ENCODE measurements at regions not wholly inside any gene's neighbourhood (a gene's known extent, or its start where the extent isn't known, plus 50 kb on each side); places are given as distances from the start of the nearest gene placed in this dataset.

DNA sequence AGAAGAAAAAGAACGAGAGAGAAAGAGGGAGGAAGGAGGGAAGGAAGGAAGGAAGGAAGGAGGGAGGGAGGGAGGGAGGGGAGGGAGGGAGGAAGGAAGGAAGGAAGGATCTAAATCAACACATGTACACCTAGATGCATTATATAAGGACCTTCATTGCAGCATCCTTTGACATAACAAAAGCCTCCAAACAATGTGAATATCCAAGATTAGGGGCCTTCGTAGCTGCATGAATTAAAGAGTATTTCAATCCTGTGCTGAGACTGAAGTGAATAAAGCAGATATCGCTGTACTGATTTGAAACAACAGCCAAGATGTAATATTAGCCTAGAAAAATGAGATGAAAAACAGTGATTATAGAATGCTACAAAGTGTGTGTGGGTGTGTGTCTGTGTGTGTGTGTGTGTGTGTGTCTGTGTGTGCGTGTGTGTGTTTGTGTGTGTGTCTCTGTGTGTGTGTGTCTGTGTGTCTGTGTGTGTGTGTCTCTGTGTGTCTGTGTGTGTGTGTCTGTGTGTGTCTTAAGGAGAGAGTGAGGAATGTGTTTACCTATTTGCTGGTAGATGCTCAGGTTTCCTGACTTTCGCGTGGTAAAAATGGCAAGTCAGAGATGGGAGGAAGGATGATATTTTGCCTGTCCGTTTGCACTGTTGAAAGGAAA, 129.0 kb upstream of the PTPN1 start:
- Histone ChIP-seq H3K27ac (no peak overlapping the region), H3K9me3 (ENCODE audit: severe bottlenecking) (no peaks in the 10 kb centered on the region), H3K4me3 (ENCODE audit: low read depth, low read length) (no peak overlapping the region), H3K27me3 (ENCODE audit: insufficient read depth, low read depth, severe bottlenecking) (no peaks in the 10 kb centered on the region), H3K36me3 (no peaks in the 10 kb centered on the region)
- no peak for DNase-seq
- TF ChIP-seq, protein P1, sequence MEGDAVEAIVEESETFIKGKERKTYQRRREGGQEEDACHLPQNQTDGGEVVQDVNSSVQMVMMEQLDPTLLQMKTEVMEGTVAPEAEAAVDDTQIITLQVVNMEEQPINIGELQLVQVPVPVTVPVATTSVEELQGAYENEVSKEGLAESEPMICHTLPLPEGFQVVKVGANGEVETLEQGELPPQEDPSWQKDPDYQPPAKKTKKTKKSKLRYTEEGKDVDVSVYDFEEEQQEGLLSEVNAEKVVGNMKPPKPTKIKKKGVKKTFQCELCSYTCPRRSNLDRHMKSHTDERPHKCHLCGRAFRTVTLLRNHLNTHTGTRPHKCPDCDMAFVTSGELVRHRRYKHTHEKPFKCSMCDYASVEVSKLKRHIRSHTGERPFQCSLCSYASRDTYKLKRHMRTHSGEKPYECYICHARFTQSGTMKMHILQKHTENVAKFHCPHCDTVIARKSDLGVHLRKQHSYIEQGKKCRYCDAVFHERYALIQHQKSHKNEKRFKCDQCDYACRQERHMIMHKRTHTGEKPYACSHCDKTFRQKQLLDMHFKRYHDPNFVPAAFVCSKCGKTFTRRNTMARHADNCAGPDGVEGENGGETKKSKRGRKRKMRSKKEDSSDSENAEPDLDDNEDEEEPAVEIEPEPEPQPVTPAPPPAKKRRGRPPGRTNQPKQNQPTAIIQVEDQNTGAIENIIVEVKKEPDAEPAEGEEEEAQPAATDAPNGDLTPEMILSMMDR (IDR thresholded peaks at IDR 0.05; ENCODE audit: low read depth, low read length), result no peak

DNA sequence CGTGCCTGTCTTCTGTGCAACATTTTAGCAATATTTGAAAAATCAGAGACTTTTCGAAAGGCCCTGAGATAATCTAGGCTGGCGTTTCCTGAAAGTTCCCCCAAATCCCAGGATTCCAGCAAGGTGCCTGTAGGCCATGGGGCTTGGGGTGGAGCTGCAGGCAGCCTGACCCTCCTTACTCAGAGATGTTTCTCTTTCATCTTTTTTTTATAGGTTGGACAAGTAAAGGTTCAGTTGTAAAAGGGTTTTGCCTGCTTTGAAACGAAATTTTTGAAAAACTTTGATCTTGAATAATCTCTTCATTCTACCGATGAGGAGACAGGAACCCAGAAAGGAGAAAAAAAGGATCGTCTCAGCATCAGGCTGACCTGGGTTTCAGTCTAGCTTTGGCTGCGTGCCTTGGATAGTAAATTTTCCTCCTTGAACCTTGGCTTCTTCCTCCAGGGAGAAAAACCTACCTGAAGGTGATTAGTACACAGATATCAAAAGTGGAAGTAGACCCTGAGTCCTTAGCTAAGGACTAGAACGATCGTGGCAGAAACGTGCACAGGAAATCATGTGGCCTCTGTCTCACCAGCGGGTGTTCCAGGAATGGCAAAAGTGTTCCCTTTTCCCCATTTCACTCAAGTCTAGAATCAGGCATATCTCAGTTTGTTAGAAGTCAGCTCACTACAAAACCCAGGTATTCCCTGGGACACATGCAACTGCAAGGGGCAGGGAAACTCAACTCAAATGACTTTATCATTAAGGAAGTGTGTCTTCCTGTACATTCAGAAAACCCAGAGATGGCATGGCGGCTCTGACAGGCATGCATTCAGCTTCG, 128.2 kb upstream of the PTPN1 start:
- Histone ChIP-seq H3K9me3 (ENCODE audit: severe bottlenecking) (no peaks in the 10 kb centered on the region), H3K4me3 (ENCODE audit: low read depth, low read length) (no peak overlapping the region), H3K36me3 (no peaks in the 10 kb centered on the region), H3K27ac (no peak overlapping the region), H3K27me3 (ENCODE audit: insufficient read depth, low read depth, severe bottlenecking) (no peaks in the 10 kb centered on the region)
- DNase-seq, result no peak
- TF ChIP-seq, protein P1 (IDR thresholded peaks at IDR 0.05; ENCODE audit: low read depth, low read length), result no peak

DNA sequence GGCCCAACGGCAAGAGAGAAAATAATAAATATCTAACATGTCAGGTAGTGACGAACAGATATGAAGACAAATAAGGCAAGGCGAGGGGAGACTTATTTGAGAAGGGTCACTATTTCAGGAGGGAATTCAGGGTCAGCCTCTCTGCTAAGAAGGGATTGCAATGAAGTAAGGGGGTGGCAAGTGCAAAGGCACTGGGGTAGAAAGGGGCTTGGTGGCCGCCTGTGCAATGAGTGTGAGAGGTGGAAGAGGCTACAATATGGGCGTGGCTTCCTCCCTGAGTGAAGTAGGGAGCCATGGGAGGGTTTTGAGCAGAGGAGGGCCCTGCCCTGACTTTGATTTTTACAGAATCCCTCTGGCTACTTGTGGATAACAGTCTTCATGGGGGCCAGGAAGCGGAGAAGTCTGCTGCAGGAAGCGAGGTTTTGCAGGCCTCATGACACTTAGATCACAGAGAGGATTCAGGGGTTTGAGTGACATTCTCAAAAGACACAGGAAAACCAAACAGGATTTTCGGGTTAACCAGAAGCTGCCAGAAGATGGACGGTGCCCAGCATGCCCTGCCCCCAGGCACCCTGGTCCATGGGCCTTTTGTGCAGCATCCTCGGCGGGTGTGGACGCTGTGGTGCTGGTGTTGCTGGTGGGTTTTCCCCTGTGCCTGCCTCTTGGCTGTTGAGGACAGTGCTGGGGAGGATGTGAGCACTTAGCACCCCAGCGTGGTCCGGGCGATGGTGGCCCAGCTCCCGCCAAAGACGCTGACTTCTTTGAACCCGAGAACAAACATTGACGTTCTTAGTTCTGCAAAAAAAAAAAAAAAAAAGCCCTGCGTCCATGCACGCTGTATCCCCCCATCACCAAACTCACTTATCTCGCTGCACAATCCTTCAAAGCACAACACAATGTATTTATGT, 124.2 kb upstream of the PTPN1 start:
- Histone ChIP-seq H3K27ac (no peak overlapping the region), H3K27me3 (ENCODE audit: insufficient read depth, low read depth, severe bottlenecking) (no peaks in the 10 kb centered on the region), H3K9me3 (ENCODE audit: severe bottlenecking) (no peaks in the 10 kb centered on the region), H3K4me3 (ENCODE audit: low read depth, low read length) (no peak overlapping the region), H3K36me3 (no peaks in the 10 kb centered on the region)
- DNase-seq, result no peak
- TF ChIP-seq, protein P1 (IDR thresholded peaks at IDR 0.05; ENCODE audit: low read depth, low read length), result no peak

DNA sequence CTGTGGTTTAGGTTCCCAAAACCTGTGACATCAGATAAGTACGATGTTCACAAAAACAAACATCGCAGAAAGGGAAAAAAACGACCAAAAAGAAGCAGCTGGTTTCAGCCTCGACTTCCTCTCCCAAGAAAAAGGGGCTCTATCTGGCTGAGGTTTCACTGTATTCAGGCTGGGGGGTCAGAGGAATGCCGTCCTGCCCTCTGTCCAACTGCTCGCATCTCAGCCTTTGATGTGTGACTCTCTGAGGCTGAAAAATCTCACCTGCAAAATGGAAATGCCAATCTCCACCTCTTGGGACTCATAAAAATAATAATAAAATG, 123.6 kb upstream of the PTPN1 start:
- TF ChIP-seq, protein P1 (IDR thresholded peaks at IDR 0.05; ENCODE audit: low read depth, low read length), result no peak
- Histone ChIP-seq H3K9me3 (ENCODE audit: severe bottlenecking) (no peaks in the 10 kb centered on the region), H3K27ac (no peak overlapping the region), H3K4me3 (ENCODE audit: low read depth, low read length) (no peak overlapping the region), H3K27me3 (ENCODE audit: insufficient read depth, low read depth, severe bottlenecking) (no peaks in the 10 kb centered on the region), H3K36me3 (no peaks in the 10 kb centered on the region)
- no peak for DNase-seq

DNA sequence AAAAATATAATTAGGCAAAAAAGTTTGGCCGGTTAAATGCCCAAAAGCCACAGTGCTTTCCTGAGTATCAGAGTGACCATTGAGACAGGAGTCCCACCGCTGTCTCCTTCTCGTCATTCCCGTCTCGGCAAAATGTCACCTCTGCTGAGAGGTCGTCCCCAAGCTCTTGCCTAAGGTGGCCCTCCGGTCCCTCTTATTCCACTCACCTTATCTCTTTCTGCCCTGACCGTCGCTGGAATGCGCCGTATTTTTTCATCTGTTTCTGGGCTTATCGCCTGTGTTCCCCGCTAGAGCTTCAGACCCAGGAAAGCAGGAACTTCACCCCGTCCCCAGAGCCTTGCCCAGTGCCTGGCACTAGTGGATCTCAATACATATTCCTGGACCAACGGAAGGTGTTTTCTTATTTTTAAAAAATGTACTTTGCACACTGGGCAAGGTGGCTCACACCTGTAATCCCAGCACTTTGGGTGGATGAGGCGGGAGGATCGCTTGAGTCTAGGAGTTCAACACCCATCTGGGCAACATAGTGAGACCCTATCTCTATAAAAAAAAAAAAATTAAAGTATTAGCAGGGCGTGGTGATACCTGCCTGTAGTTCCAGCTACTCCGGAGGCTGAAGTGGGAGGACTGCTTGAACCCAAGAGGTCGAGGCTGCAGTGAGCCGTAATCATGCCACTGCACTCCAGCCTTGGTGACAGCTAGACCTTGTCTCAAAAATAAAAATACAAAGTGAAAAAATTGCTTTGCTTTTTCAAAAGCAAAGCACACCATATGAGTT, 122.8 kb upstream of the PTPN1 start:
- no peak overlapping the region for H3K4me3 ChIP-seq (ENCODE audit: low read depth, low read length)
- no peak overlapping the region for H3K27ac ChIP-seq
- H3K9me3 ChIP-seq (ENCODE audit: severe bottlenecking), result no peaks in the 10 kb centered on the region
- TF ChIP-seq, protein P1 (IDR thresholded peaks at IDR 0.05; ENCODE audit: low read depth, low read length), result no peak
- H3K36me3 ChIP-seq, result no peaks in the 10 kb centered on the region
- no peak for DNase-seq
- no peaks in the 10 kb centered on the region for H3K27me3 ChIP-seq (ENCODE audit: insufficient read depth, low read depth, severe bottlenecking)
